ENCODE measurements at regions not wholly inside any gene's neighbourhood (a gene's known extent, or its start where the extent isn't known, plus 50 kb on each side); places are given as distances from the start of the nearest gene placed in this dataset.

GRCh38 chr5:51908215-51908614 lies 525.0 kb downstream of the ISL1 start:
- no peak for DNase-seq (ENCODE audit: low spot score)

GRCh38 chr5:51944500-51945125 lies 561.4 kb downstream of the ISL1 start:
- no peak for DNase-seq (ENCODE audit: low spot score)

DNA sequence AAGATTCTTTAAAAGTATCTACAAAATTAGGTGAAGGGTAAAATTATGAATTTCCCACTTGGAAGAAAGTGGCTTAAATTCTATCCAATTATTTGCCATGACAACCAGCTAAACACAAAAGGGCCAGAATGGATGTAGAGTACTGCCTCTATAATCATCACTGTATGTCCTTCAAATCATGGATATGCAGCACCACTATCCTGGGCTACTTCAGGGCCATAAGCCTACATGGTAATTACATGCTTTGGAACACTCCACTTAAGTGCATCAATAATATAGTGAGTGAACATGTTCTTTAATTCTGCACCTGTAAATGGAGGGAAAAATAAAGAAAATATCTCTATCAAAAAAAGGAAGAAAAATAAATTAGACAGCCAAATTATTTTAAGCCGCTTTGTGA lies 575.2 kb downstream of the ISL1 start:
- no peak for DNase-seq (ENCODE audit: low spot score)

GRCh38 chr5:51960617-51961121 lies 577.4 kb downstream of the ISL1 start:
- DNase-seq (ENCODE audit: low spot score): peak; percentile 47

DNA sequence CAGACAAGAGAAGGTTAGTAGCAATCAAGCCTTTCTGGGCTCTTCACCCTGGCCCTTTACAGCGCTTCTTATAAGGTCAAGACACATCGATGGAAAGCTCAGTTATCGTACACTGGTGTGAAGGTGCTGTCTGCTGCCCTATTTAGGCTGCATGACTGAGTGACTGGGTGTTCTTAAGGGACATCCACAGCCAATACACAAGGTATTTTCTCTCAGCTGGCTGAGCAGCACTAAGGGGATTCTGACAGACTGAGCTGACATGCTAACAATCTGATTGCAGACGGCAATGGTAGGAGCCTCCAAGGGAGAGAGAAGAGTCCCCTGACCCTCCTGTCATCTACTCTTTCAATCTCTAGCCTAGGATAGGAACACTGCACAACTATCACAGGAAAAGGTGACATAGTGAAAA lies 577.9 kb downstream of the ISL1 start:
- no peak for DNase-seq (ENCODE audit: low spot score)

DNA sequence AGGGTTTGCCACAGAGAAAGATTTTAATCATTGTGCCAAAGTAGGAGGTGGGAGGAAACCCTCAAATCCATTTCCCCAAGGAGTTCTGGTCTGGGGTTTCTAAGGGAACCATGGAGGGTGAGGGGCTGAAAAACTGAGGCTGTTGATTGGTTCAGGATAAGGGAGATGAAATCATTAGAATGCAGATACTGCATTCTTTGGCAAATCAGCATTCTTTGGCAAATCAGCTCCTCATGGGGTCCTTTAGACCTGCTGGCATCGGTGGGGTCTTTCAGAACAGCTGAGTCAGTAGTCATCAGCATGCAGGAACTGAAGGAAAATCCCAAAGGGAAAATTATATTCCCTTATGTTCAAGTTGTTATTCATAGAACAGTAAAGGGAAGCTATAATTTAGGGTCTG lies 585.5 kb downstream of the ISL1 start:
- DNase-seq (ENCODE audit: low spot score): no peak

DNA sequence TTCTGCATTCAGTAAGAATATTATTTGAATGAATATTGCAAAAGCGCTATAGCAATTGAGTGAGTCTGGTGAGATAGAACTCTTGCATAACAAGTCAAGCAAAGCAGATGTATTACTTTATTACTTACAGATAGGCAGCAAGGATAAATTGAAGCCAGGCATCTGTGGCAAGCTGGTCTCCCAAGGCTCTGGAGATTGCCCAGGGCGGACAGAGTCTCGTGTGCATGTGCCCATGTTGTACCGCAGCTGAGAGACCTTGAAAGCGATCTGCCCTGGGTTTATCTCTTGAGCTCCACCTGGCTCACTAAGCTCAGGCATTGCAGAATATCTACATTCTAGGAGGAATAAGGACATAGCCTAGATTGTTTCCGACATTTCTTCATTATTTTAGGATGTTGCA lies 591.6 kb downstream of the ISL1 start:
- no peak for DNase-seq (ENCODE audit: low spot score)

DNA sequence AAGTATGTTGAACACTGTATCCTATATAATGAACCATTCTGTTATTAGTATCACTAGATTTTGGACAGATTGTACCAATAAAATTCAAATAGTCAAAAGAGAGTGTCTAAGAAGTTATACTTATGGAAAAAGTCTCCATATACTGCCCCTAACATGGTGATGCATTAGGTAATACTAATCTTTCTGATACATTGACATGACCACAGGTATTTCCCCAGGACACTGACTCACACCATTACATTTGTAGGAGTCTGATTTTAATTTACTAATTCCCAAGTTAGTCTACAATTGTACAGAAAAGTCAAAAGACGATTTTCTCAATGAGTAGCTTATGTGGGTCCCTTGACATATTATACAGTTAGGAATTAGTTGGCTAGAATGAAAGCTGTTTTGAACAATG lies 593.8 kb downstream of the ISL1 start:
- no peak for DNase-seq (ENCODE audit: low spot score)

GRCh38 chr5:51983161-51983560 lies 599.9 kb downstream of the ISL1 start:
- no peak for DNase-seq (ENCODE audit: low spot score)

DNA sequence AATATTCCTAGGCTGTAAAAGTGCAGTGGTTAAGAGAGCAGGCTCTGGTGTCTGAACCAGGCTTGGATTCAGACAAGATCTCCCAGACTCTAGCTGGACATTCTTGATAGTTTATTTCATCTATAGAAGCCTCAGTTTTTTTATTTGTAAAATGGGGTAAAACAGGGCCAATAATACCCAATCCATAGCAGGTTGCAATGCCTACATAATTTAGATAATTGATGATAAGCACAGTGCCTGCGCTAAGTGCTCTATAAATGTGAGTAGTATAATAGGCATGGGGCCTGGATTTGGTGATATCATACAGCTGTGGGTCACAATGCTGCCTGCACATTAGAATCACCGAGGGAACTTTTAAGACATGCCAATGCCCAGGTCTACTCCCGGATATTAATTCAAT lies 603.5 kb downstream of the ISL1 start:
- DNase-seq (ENCODE audit: low spot score): no peak

GRCh38 chr5:51987239-51987638 lies 604.0 kb downstream of the ISL1 start:
- no peak for DNase-seq (ENCODE audit: low spot score)

DNA sequence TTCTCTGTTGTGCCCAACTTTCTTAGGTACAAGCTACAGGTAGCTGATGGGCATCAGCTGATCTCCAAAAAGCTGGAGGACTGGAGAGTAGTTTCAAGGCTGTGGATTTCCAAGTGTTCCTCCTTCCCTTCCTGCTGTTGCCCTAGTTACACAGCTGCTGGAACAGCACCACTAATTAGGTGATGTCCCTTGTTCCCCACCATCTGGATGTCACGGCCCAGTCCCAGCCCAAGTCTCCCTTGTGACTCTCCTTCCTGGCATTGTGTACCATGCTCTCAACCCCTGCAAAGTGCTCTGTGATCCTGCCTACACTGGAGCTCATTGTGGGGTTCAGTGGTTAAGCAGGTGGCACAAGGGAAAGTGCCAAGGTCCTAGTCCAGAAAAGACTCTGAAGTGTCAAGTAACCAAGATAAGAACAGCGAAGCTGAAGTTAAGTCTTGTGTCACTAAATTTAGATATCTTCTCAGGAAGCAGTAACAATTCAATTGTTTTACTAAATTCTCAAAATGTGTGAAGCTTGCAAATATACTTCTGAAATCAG lies 604.5 kb downstream of the ISL1 start:
- no peak for DNase-seq (ENCODE audit: low spot score)

GRCh38 chr5:51988634-51989033 lies 605.4 kb downstream of the ISL1 start:
- DNase-seq (ENCODE audit: low spot score): no peak

DNA sequence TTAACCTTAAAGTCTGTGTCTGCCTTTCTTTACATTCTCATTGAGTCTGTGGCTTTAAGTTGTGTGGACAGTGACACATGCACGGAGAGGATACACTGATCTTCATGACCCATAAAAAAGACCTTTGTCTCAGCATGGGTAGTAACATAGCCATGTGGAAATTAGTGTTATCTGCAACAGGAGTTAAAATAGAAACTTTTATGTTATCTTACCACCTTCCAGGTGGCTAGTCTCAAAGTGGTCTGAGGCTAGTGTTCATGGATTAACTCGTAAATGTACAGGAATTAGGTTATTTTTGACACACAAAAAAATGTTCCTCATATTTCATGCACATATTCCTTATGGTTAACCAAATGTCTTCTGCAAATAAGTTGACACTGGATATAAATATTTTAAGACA lies 607.0 kb downstream of the ISL1 start:
- no peak for DNase-seq (ENCODE audit: low spot score)

DNA sequence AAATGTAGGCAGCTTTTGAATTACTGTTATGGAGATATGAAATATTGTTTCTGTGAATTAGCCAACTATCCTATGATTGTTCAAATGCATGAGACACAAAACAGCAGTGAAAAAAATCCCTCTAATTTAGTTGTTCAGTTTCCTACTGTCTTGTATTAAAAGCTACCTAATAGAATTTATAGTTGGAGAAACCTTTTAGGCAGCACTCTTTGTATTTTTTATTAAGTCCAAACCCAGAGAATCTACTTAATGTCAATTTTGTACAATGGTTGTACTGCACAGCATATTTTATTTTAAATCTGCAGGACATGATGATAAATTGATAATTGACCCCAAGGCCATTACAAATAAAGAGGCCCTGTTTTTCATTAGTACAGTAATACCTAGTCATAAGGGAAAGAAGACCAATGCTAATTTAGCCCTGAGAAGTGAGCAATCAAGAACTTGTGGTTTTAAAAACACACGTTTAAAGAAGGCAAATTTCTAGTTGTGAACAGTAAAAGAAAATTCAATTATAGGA lies 607.5 kb downstream of the ISL1 start:
- DNase-seq (ENCODE audit: low spot score): no peak

DNA sequence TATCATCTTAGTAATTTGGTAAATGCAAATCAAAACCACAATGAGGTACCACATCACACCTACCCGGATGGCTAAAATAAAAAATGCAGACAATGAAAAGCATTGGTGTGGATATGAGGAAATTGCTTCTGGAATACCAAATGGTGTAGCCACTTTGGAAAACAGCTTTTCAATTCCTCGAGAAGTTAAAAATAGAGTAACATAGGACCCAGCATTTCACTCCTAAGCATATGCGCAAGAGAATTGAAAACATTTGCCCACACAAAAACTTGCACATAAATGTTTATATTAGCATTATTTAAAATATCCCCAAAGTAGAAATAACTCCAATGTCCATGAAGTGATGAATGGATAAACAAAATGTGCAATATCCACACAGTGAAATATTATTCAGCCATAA lies 608.7 kb downstream of the ISL1 start:
- no peak for DNase-seq (ENCODE audit: low spot score)

- no peak for DNase-seq (ENCODE audit: low spot score)
Measured at GRCh38 chr5:51995773-51996306, 612.6 kb downstream of the ISL1 start.

GRCh38 chr5:51996356-51996861 lies 613.2 kb downstream of the ISL1 start:
- no peak for DNase-seq (ENCODE audit: low spot score)

GRCh38 chr5:51997500-51997899 lies 614.3 kb downstream of the ISL1 start:
- DNase-seq (ENCODE audit: low spot score): no peak

DNA sequence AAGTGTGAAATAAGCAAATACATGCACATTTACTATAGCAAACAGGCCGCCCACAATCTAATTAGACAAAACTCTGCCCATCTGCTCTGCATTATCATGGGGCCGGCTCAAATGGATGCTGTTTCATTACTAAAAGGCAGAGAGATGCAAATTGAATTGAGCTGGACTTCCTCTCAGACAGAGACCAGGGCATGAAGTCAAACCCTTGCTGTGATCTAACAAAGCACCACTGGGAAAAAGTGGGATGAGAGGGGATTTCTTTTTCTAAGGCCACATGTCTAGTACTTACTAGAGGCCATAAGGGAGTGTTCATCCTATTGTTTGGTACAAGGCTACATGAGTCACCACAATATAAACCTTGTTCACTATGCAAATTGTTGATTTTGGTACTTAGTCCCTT lies 614.7 kb downstream of the ISL1 start:
- no peak for DNase-seq (ENCODE audit: low spot score)

DNA sequence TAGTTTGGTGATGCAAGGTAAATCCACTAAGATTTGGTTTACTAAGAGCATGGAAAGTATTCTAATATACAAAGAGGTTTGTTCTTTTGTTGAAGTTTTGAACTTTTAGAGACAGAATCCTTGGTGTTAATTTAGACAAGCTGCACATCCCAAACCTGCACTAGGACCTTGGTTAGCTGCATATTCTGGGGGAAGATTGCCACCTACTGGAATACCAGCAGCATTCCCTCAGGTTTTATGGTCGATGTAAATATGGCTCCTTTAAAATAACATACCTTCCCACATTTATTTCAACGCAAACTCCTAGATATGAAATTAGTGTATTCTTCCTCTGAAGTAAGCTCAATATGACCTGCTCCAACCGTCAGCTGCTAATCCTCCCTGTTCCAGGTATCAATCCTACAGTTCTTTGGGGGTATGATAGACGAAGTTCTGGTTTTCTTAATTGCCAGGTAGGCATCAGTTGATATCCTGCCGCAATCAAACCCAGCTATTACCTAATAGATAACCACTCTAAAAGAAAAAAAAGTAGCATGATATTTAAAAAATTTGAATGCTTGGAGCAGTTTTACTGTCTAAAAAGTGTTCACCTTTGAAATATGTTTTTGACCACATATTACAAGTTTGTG lies 624.1 kb downstream of the ISL1 start:
- peak; percentile 55 for DNase-seq (ENCODE audit: low spot score)

- no peak for DNase-seq (ENCODE audit: low spot score)
Measured at GRCh38 chr5:52010454-52010853, 627.2 kb downstream of the ISL1 start.

GRCh38 chr5:52013523-52013922 lies 630.3 kb downstream of the ISL1 start:
- no peak for DNase-seq (ENCODE audit: low spot score)

Data from LoVo (cell line).